GM10266 (cell line): ENCODE measurements at regions not wholly inside any gene's neighbourhood (a gene's known extent, or its start where the extent isn't known, plus 50 kb on each side); places are given as distances from the start of the nearest gene placed in this dataset.

Source experiments
- DNase-seq: peaks from one replicate; pipeline ENCODE4 v3.0.0; 2012; ENCODE audit errors: extremely low spot score
- CTCF ChIP-seq: IDR thresholded peaks from 2 replicates; pipeline ENCODE4 v1.5.1; 2012; ENCODE audit warnings: mild to moderate bottlenecking, low read depth; ENCODE audit not compliant: control insufficient read depth, insufficient read depth; ENCODE audit errors: missing control alignments

- no peak for DNase-seq
- no peak for TF ChIP-seq CTCF
Observed at GRCh38 chr10:5311617-5312016, 53.1 kb upstream of the UCN3 start.

- DNase-seq, result no peak
- no peak for TF ChIP-seq CTCF
Observed at GRCh38 chr10:5314840-5315239, 49.9 kb upstream of the UCN3 start.
